Stomach smooth muscle (tissue), 2 donors: ENCODE measurements at regions not wholly inside any gene's neighbourhood (a gene's known extent, or its start where the extent isn't known, plus 50 kb on each side); places are given as distances from the start of the nearest gene placed in this dataset.

ENCODE experiments used
- H3K27ac ChIP-seq: one replicate; pipeline ENCODE4 v1.7.0; 2013; ENCODE audit warnings: mild to moderate bottlenecking, low read length, inconsistent platforms
- H3K27me3 ChIP-seq, 2 donors: one replicate each; pipeline ENCODE4 v1.7.0; 2013; ENCODE audit warnings: low read length in 2 of 2; ENCODE audit not compliant: insufficient read depth in 2 of 2, control insufficient read depth in 1 of 2
- H3K36me3 ChIP-seq, 2 donors: one replicate each; pipeline ENCODE4 v1.7.0; 2013; ENCODE audit warnings: low read length in 2 of 2; ENCODE audit not compliant: control insufficient read depth in 2 of 2, insufficient read depth in 2 of 2
- H3K4me1 ChIP-seq: one replicate; pipeline ENCODE4 v1.7.0; 2013; ENCODE audit warnings: low read length; ENCODE audit not compliant: control insufficient read depth, insufficient read depth
- H3K4me3 ChIP-seq, 2 donors: one replicate each; pipeline ENCODE4 v1.7.0; 2013; ENCODE audit warnings: low read length in 2 of 2
- H3K9ac ChIP-seq, 2 donors: one replicate each; pipeline ENCODE4 v1.7.0; 2013; ENCODE audit warnings: low read length in 2 of 2, mild to moderate bottlenecking in 1 of 2
- H3K9me3 ChIP-seq, 2 donors: one replicate each; pipeline ENCODE4 v1.7.0; 2013; ENCODE audit warnings: low read length in 2 of 2; ENCODE audit not compliant: control insufficient read depth in 2 of 2
- donor health status: healthy.
- donor health status: Pancreatic carcinoma.

DNA sequence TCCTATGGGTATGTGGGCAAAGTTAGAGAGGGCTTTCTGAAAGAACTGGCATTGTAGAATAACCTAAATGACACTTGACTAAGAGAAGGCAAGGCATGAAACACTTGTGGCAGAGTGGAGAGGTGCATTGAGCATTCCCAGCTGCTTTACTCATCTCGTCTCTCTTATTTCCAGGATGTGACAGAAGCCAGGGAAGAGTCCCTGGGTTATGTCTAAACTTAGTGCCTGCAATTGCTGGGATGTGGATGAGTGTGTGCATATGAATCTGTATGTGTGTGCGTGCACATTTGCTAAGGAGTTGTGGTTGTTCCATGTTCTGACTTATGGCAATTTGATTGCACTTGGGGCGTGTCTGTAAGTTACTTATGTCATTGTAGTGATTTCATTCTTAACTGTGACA lies 1326.5 kb upstream of the B3GALT2 start:
- no peak overlapping the region for H3K27ac ChIP-seq
- no peaks in the 10 kb centered on the region for H3K4me1 ChIP-seq
- no peaks in the 10 kb centered on the region for H3K9me3 ChIP-seq
- no peak overlapping the region for H3K9ac ChIP-seq
- H3K4me3 ChIP-seq: no peak overlapping the region
- H3K27me3 ChIP-seq: no peaks in the 10 kb centered on the region
- no peaks in the 10 kb centered on the region for H3K36me3 ChIP-seq

DNA sequence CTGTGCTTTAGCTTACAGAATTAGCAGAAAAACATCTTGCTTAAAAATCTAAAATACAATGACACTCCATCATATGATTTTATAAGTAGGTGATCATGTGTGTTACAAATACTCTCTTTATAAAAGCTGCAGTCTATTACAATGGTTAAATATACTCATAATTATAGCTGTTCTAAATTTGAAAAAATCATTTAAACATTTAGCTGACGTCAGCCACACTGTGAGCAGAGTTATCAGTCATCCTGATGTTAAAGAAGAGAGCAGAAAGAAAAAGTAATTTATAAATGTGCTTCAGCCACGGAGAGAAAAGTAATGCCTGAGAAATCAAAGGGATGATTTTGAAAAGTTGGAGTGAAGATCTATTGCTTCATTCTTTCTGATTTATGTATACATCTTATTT lies 1325.9 kb upstream of the B3GALT2 start:
- no peak overlapping the region for H3K9ac ChIP-seq
- H3K27me3 ChIP-seq: no peaks in the 10 kb centered on the region
- H3K36me3 ChIP-seq: no peaks in the 10 kb centered on the region
- H3K4me1 ChIP-seq: no peaks in the 10 kb centered on the region
- H3K4me3 ChIP-seq: no peak overlapping the region
- no peak overlapping the region for H3K27ac ChIP-seq
- no peaks in the 10 kb centered on the region for H3K9me3 ChIP-seq

DNA sequence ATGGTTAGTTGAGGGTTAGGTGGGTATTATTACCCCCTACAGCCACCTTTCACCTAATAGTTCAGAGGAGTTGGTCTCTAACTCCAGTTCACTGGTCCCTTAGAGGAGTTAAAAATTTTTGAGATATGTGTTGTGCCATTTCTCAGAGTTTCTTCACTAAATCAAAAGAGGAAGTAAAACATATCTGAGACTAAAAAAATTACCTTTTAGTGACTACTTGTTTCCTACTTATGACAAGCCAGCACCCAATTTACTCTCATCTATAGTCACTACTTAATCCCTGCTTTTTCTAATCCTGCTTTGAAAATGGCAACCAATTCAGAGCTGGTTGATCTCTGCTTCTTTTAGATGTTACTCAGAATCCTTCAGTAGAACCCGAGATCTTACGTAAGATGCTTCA lies 1316.8 kb upstream of the B3GALT2 start:
- H3K36me3 ChIP-seq: no peaks in the 10 kb centered on the region
- no peak overlapping the region for H3K4me3 ChIP-seq
- H3K4me1 ChIP-seq: no peaks in the 10 kb centered on the region
- no peak overlapping the region for H3K27ac ChIP-seq
- H3K9me3 ChIP-seq: no peaks in the 10 kb centered on the region
- no peaks in the 10 kb centered on the region for H3K27me3 ChIP-seq
- H3K9ac ChIP-seq: no peak overlapping the region

DNA sequence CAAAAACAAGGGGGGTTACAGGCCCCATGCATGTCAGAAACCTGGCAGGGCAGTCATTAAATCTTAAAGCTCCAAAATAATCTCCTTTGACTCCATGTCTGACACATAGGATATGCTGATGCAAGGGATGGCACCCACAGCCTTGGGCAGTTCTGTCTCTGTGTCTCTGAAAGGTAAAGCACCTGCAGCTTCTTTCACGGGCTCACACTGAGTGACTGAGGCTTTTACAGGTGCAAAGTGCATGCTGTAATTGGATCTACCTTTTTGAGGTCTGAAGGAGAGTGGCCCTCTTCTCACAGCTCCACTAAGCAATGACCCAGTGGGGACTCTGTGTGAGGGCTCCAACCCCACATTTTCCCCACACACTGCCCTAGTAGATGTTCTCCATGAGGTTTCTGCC lies 1309.0 kb upstream of the B3GALT2 start:
- H3K27me3 ChIP-seq: no peaks in the 10 kb centered on the region
- no peak overlapping the region for H3K9ac ChIP-seq
- H3K36me3 ChIP-seq: no peaks in the 10 kb centered on the region
- no peak overlapping the region for H3K4me3 ChIP-seq
- no peaks in the 10 kb centered on the region for H3K4me1 ChIP-seq
- H3K27ac ChIP-seq: no peak overlapping the region
- no peaks in the 10 kb centered on the region for H3K9me3 ChIP-seq

DNA sequence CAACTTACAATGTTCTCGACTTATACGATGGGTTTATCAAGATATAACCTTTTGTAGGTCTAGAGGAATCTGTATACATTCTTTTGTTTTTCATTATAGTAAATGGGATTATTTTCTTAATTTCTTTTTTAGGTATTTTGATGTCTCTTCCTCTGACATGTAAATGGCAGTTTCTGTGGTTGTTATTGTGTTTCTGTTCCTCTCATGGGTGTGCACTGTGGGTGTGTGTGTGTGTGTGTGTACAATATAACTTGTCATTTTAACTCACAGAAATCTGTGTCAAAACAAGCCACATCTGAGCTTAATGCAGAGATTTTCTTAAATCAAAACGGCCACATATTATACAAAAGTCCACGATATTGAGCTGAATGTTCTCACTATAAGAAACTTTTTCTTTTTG lies 1300.8 kb upstream of the B3GALT2 start:
- no peaks in the 10 kb centered on the region for H3K36me3 ChIP-seq
- no peak overlapping the region for H3K27ac ChIP-seq
- no peaks in the 10 kb centered on the region for H3K9me3 ChIP-seq
- no peaks in the 10 kb centered on the region for H3K27me3 ChIP-seq
- H3K4me3 ChIP-seq: no peak overlapping the region
- H3K9ac ChIP-seq: no peak overlapping the region
- H3K4me1 ChIP-seq: no peaks in the 10 kb centered on the region

DNA sequence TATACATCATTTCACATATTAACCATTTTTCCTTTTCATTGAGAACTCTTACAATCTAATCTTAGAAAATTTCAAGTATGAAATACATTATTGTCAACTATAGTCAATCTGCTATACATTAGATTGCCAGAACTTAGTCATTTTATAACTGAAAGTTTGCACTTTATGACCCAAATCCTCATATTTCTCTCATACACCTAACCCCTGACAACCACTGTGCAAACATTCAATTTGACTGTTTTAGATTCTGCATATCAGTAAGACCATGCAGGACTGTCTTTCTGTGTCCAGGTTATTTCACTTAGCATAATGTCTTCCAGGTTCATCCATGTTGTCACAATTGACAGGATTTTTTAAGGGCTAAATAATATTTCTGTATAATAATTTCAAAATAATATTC lies 1299.0 kb upstream of the B3GALT2 start:
- Histone ChIP-seq H3K4me3 (no peak overlapping the region), H3K9ac (no peak overlapping the region), H3K27ac (no peak overlapping the region), H3K9me3 (no peaks in the 10 kb centered on the region), H3K36me3 (no peaks in the 10 kb centered on the region), H3K27me3 (no peaks in the 10 kb centered on the region), H3K4me1 (no peaks in the 10 kb centered on the region)

DNA sequence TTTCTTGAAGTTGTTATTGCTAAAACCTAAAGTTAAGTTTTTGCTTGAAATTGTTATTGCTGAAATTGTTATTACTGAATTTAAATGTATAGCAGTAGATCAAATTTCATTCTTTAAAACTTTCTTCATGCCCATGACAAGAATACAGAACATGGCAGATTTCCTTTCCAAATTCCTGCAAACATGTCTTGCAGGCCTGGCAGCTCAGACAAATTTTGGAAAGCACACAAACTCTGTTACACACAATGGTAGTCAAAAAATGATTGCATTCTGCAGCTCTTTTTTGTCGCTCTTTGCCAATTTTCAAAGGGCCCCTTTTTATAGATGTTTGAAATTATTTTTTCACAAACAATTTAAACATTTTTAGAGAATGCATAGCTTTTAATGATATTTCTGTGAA lies 1292.3 kb upstream of the B3GALT2 start:
- H3K9me3 ChIP-seq: no peaks in the 10 kb centered on the region

DNA sequence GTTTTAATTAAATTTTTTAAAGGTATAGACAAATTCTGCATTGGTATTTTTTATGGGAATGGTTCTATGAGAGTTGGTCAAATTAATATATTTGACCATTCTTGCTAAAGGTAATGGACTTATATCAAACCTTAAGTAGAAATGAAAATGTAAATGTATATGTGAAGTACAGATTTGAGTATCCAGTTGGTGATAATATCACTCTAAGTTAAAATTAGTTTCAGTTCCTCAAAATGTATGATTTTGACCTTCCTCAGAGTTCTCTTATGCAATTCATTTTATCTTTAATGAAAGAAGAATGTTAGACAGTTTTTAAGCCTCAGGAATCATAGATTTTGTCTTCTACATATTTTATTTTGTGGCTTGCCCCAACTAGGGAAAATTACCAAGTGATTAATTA lies 1291.5 kb upstream of the B3GALT2 start:
- Histone ChIP-seq H3K9me3 (no peaks in the 10 kb centered on the region), H3K27ac (no peak overlapping the region), H3K27me3 (no peaks in the 10 kb centered on the region), H3K9ac (no peak overlapping the region), H3K4me3 (no peak overlapping the region), H3K36me3 (no peaks in the 10 kb centered on the region), H3K4me1 (no peaks in the 10 kb centered on the region)

More for the DNA sequence above, 1292.3 kb upstream of the B3GALT2 start:
- no peak overlapping the region for H3K27ac ChIP-seq
- H3K4me1 ChIP-seq: no peaks in the 10 kb centered on the region
- H3K4me3 ChIP-seq: no peak overlapping the region
- H3K27me3 ChIP-seq: no peaks in the 10 kb centered on the region
- no peaks in the 10 kb centered on the region for H3K36me3 ChIP-seq
- H3K9ac ChIP-seq: no peak overlapping the region

DNA sequence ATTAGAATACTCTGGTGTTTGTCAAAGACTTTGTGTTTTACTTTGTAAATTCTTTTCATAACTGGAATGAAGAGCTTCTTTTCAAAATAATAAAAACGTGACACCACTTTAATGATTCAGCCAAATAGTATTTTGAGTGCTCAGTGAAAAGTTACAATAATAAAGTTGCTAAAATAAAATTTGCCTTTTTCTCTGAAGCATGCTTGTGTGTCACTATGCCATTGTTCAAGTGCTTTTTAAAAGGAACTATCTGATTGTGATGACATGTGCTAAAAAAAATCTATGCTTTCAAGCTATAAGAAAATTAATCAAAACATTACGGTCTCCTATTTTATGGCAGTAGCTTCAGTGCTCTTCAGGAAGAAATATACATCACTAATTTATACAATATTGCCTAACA lies 1290.5 kb upstream of the B3GALT2 start:
- Histone ChIP-seq H3K27ac (no peak overlapping the region), H3K36me3 (no peaks in the 10 kb centered on the region), H3K4me3 (no peak overlapping the region), H3K9me3 (no peaks in the 10 kb centered on the region), H3K4me1 (no peaks in the 10 kb centered on the region), H3K9ac (no peak overlapping the region), H3K27me3 (no peaks in the 10 kb centered on the region)

DNA sequence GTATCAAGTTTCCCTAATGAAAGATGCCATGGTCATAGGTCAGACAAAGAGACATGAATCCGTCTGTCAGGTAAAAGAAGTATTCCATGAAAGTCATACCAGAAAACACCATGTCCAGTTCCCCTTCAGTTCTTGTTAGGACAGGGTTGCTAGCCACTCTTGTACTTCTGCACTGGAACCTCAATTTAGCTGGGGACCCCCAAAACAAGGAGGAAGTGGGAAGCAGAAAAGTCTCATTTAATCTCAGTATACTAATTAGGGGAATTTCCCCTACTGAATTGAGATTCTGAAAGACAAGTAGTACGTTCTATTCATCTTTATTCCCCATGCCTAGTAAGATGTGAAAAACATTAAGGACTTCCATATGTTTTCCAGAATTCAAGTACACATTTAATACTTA lies 1289.9 kb upstream of the B3GALT2 start:
- Histone ChIP-seq H3K27ac (no peak overlapping the region), H3K4me3 (no peak overlapping the region), H3K36me3 (no peaks in the 10 kb centered on the region), H3K9ac (no peak overlapping the region), H3K4me1 (no peaks in the 10 kb centered on the region), H3K9me3 (no peaks in the 10 kb centered on the region), H3K27me3 (no peaks in the 10 kb centered on the region)

DNA sequence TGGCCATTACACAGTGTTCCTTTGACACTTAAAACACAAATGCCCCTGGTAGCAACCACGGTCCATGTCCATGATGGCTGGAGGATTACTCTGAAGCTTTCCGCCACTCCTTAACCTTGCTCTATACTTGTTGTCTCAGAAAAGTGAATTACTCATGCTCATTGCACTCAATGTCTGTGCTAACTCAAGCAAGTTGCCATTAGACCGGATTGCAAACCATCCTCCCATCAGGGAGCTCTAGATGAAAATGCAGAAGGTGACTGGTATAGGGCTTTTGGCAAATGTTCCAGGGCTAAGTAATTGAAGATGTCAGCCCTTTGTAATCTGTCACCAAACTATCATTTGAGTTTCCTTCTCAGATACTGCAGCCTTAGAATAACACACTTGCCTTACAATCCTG lies 1288.3 kb upstream of the B3GALT2 start:
- Histone ChIP-seq H3K4me3 (no peak overlapping the region), H3K9ac (no peak overlapping the region), H3K27me3 (no peaks in the 10 kb centered on the region), H3K4me1 (no peaks in the 10 kb centered on the region), H3K27ac (no peak overlapping the region), H3K9me3 (no peaks in the 10 kb centered on the region), H3K36me3 (no peaks in the 10 kb centered on the region)

DNA sequence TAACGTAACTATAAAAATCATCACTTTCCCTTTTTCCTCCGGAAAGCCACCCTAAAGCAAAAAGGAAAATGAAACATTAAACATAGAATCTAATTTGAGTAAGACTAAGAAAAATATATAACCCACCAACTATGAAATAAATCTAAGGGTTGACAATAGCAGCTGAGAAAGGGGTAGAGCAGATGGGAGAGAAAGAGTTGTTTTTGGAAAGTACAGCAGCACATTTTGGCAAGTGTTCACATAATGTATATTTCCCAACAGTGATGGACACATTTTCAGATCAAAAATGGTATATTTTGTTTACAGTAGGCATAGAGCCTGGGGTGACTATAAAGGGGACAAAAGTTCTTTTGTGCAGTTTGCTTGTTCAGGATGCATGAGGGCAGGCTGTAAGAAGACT lies 1287.4 kb upstream of the B3GALT2 start:
- H3K9me3 ChIP-seq: no peaks in the 10 kb centered on the region
- no peak overlapping the region for H3K9ac ChIP-seq
- H3K4me3 ChIP-seq: no peak overlapping the region
- no peaks in the 10 kb centered on the region for H3K4me1 ChIP-seq
- no peaks in the 10 kb centered on the region for H3K36me3 ChIP-seq
- no peak overlapping the region for H3K27ac ChIP-seq
- H3K27me3 ChIP-seq: no peaks in the 10 kb centered on the region
